ENCODE measurements at regions not wholly inside any gene's neighbourhood (a gene's known extent, or its start where the extent isn't known, plus 50 kb on each side); places are given as distances from the start of the nearest gene placed in this dataset.

- no peaks in the 10 kb centered on the region; the same call in 1 of the 2 replicates for H3K4me1 ChIP-seq (ENCODE audit: control insufficient read depth, insufficient read depth, low read length)
- H3K9me3 ChIP-seq (replicated peaks; ENCODE audit: control insufficient read depth, insufficient read depth, low read length): no peaks in the 10 kb centered on the region
- ATAC-seq (no peak), FAIRE-seq (no peak), DNase-seq (ENCODE audit: low read depth, low spot score) (no peak)
- no peak overlapping the region for H3K4me2 ChIP-seq (ENCODE audit: control insufficient read depth, insufficient read depth)
- ChIA-PET CTCF (interaction anchor here (1.0 to 1.3 kb wide), 3 partner anchors 57 to 326 kb away, joined by 3 to 6 read pairs (median 3); no protein-coding TSS in a partner anchor), SMC1A (ENCODE audit: uncharacterized antibody, unreplicated experiment) (interaction anchor here (0.7 to 1.7 kb wide), 5 partner anchors 21 to 326 kb away, joined by 3 to 5 read pairs (median 3); no protein-coding TSS in a partner anchor), POLR2A (no interaction called here), RAD21 (ENCODE audit: unreplicated experiment) (interaction anchor here (1.4 kb wide), 1 partner anchor 59 kb away, joined by 4 read pairs; no protein-coding TSS in a partner anchor)
- intact Hi-C loops (cut with micrococcal nuclease; ENCODE audit: unreplicated experiment) (no loop called here), in situ Hi-C loops (cut with MboI) (loop anchor here (5.0 kb wide), 1 partner anchor 327 kb away; no protein-coding TSS in a partner anchor)
- no peaks in the 10 kb centered on the region; a peak in 1 of 4 replicates for H3K36me3 ChIP-seq (ENCODE audit: control insufficient read depth in 2 of 2, insufficient read depth in 2 of 2, low read length in 1 of 2)
- no peaks in the 10 kb centered on the region for H3K79me2 ChIP-seq (ENCODE audit: control insufficient read depth, insufficient read depth, low read length)
- H3K9ac ChIP-seq (ENCODE audit: control insufficient read depth, insufficient read depth, low read length): no peak overlapping the region
- WGBS (ENCODE audit: insufficient coverage, insufficient replicate concordance, low lambda C conversion rate, missing lambda C conversion rate): 58% methylated on average over 2 of the region's 2 CpGs
- no peak overlapping the region for H3K4me3 ChIP-seq
- no peaks in the 10 kb centered on the region for H4K20me1 ChIP-seq (ENCODE audit: control insufficient read depth, insufficient read depth)
- H2AFZ ChIP-seq (ENCODE audit: control insufficient read depth, low read depth, low read length): no peak overlapping the region
- BruUV-seq (replicated peaks): no TSS peak
- no peaks in the 10 kb centered on the region for H3K27me3 ChIP-seq (replicated peaks in 1 of 2; ENCODE audit: control insufficient read depth in 2 of 2, insufficient read depth in 2 of 2, low read length in 1 of 2)
- no peak overlapping the region for H3K27ac ChIP-seq (ENCODE audit: control insufficient read depth, insufficient read depth)
- TF ChIP-seq NFYA (IDR thresholded peaks at IDR 0.05; ENCODE audit: borderline replicate concordance, low read depth, low read length) (no peak), RELA (IDR thresholded peaks at IDR 0.05; ENCODE audit: borderline replicate concordance, partially characterized antibody) (no peak), EGR1 (IDR thresholded peaks at IDR 0.05; ENCODE audit: borderline replicate concordance in 1 of 2, low read depth in 2 of 2, low read length in 2 of 2) (no peak), BRCA1 (IDR thresholded peaks at IDR 0.05; ENCODE audit: low read depth, low read length) (no peak), USF2 (IDR thresholded peaks at IDR 0.05; ENCODE audit: borderline replicate concordance, low read depth, low read length) (no peak), PAX5 (IDR thresholded peaks at IDR 0.05; ENCODE audit: borderline replicate concordance, low read depth, low read length) (no peak), KDM1A (IDR thresholded peaks at IDR 0.05; ENCODE audit: borderline replicate concordance) (no peak), CEBPB (IDR thresholded peaks at IDR 0.05; ENCODE audit: borderline replicate concordance in 1 of 2, low read depth in 2 of 2, low read length in 2 of 2) (no peak), SMC3 (IDR thresholded peaks at IDR 0.05; ENCODE audit: borderline replicate concordance, low read length) (no peak), ZNF592 (IDR thresholded peaks at IDR 0.05) (no peak), ASH2L (IDR thresholded peaks at IDR 0.05; ENCODE audit: borderline replicate concordance, low read depth) (no peak), STAT3 (IDR thresholded peaks at IDR 0.05; ENCODE audit: low read depth, low read length) (no peak), ZBTB4 (CRISPR knock-in tag; IDR thresholded peaks at IDR 0.05) (no peak), CREM (IDR thresholded peaks at IDR 0.05; ENCODE audit: low read depth) (no peak)
Observed at GRCh38 chr6:150744522-150745260, 120.8 kb upstream of the MTHFD1L start.

Data from GM12878 (cell line).